Endothelial cell of umbilical vein (primary cell): ENCODE measurements at regions not wholly inside any gene's neighbourhood (a gene's known extent, or its start where the extent isn't known, plus 50 kb on each side); places are given as distances from the start of the nearest gene placed in this dataset.

ENCODE experiments used
- EZH2 ChIP-seq: IDR thresholded peaks from 2 replicates; pipeline ENCODE4 v1.6.1; 2012; ENCODE audit warnings: borderline replicate concordance, low read depth, mild to moderate bottlenecking, moderate library complexity, low read length, inconsistent platforms; ENCODE audit not compliant: severe bottlenecking
- GATA2 ChIP-seq: IDR thresholded peaks from 2 replicates; pipeline ENCODE4 v1.7.0; 2011; ENCODE audit warnings: low read depth, mild to moderate bottlenecking, moderate library complexity, mixed read lengths, low read length; ENCODE audit not compliant: insufficient read length, insufficient read depth
- JUN ChIP-seq: IDR thresholded peaks from 2 replicates; pipeline ENCODE4 v1.6.1; 2011; ENCODE audit warnings: borderline replicate concordance, low read depth; ENCODE audit not compliant: insufficient read length, insufficient read depth
- POLR2A ChIP-seq: IDR thresholded peaks from 2 replicates; pipeline ENCODE4 v1.6.1; 2012; ENCODE audit warnings: low read depth, mild to moderate bottlenecking, control low read depth, low read length
- POLR2AphosphoS5 ChIP-seq: IDR thresholded peaks from 2 replicates; pipeline ENCODE4 v1.6.1; 2012; ENCODE audit warnings: low read depth, mild to moderate bottlenecking, control low read depth, low read length, moderate library complexity; ENCODE audit not compliant: insufficient read depth
- TF ChIP-seq, protein P1 (sequence below), 2 donors: IDR thresholded peaks; 1 replicate in 1 of 2; 2 replicates in 1 of 2; pipeline ENCODE4 v1.5.1; 2011; ENCODE audit warnings: low read length in 2 of 2, mild to moderate bottlenecking in 2 of 2, moderate library complexity in 2 of 2, control low read depth in 1 of 2, inconsistent platforms in 1 of 2, low read depth in 1 of 2; ENCODE audit not compliant: insufficient read depth in 1 of 2; ENCODE audit errors: extremely low read depth in 1 of 2
- TF ChIP-seq, protein P2 (sequence below): IDR thresholded peaks from 2 replicates; pipeline ENCODE4 v1.6.1; 2011; ENCODE audit not compliant: insufficient read depth, insufficient read length

GRCh38 chr4:33080275-33080674 lies 2360.1 kb downstream of the PCDH7 start:
- TF ChIP-seq JUN (no peak), POLR2A (no peak), EZH2 (no peak), GATA2 (no peak), POLR2AphosphoS5 (no peak)
- TF ChIP-seq, protein P1, sequence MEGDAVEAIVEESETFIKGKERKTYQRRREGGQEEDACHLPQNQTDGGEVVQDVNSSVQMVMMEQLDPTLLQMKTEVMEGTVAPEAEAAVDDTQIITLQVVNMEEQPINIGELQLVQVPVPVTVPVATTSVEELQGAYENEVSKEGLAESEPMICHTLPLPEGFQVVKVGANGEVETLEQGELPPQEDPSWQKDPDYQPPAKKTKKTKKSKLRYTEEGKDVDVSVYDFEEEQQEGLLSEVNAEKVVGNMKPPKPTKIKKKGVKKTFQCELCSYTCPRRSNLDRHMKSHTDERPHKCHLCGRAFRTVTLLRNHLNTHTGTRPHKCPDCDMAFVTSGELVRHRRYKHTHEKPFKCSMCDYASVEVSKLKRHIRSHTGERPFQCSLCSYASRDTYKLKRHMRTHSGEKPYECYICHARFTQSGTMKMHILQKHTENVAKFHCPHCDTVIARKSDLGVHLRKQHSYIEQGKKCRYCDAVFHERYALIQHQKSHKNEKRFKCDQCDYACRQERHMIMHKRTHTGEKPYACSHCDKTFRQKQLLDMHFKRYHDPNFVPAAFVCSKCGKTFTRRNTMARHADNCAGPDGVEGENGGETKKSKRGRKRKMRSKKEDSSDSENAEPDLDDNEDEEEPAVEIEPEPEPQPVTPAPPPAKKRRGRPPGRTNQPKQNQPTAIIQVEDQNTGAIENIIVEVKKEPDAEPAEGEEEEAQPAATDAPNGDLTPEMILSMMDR (IDR thresholded peaks at IDR 0.05; ENCODE audit: extremely low read depth in 1 of 2, insufficient read depth in 1 of 2, low read depth in 1 of 2, low read length in 2 of 2): no peak
- TF ChIP-seq, protein P2, sequence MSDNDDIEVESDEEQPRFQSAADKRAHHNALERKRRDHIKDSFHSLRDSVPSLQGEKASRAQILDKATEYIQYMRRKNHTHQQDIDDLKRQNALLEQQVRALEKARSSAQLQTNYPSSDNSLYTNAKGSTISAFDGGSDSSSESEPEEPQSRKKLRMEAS: no peak
